ENCODE measurements at regions not wholly inside any gene's neighbourhood (a gene's known extent, or its start where the extent isn't known, plus 50 kb on each side); places are given as distances from the start of the nearest gene placed in this dataset.

GRCh38 chr7:156493942-156494341 is 146.6 kb upstream of the RNF32 start:
- H3K4me1 ChIP-seq (ENCODE audit: insufficient read depth): no peaks in the 10 kb centered on the region
- no peaks in the 10 kb centered on the region for H3K27me3 ChIP-seq
- H3K36me3 ChIP-seq: no peaks in the 10 kb centered on the region
- no peak for DNase-seq
- TF ChIP-seq EP300 (IDR thresholded peaks at IDR 0.05) (no peak), POLR2A (IDR thresholded peaks at IDR 0.05) (no peak), CTCF (IDR thresholded peaks at IDR 0.05) (no peak)
- no peak overlapping the region for H3K27ac ChIP-seq
- H3K9me3 ChIP-seq: no peaks in the 10 kb centered on the region
- WGBS, 3 donors: 73 to 93% (median 88%) methylated on average over 7 of the region's 7 CpGs
- intact Hi-C loops (cut with DNase I): no loop called here
- no peak overlapping the region for H3K4me3 ChIP-seq

GRCh38 chr7:156492170-156492569 is 148.4 kb upstream of the RNF32 start:
- 81 to 93% (median 92%) methylated on average over 9 of the region's 9 CpGs for WGBS, 3 donors
- no peaks in the 10 kb centered on the region for H3K4me1 ChIP-seq (ENCODE audit: insufficient read depth)
- intact Hi-C loops (cut with DNase I): no loop called here
- no peaks in the 10 kb centered on the region for H3K36me3 ChIP-seq
- DNase-seq: no peak
- H3K9me3 ChIP-seq: no peaks in the 10 kb centered on the region
- TF ChIP-seq EP300 (IDR thresholded peaks at IDR 0.05) (no peak), CTCF (IDR thresholded peaks at IDR 0.05) (no peak)
- no peak overlapping the region for H3K4me3 ChIP-seq
- no peaks in the 10 kb centered on the region for H3K27me3 ChIP-seq
- no peak overlapping the region for H3K27ac ChIP-seq

GRCh38 chr7:156491435-156491834 is 149.1 kb upstream of the RNF32 start:
- Histone ChIP-seq H3K4me3 (no peak overlapping the region), H3K27me3 (no peaks in the 10 kb centered on the region), H3K27ac (no peak overlapping the region), H3K9me3 (no peaks in the 10 kb centered on the region), H3K4me1 (ENCODE audit: insufficient read depth) (no peaks in the 10 kb centered on the region), H3K36me3 (no peaks in the 10 kb centered on the region)
- no peak for DNase-seq
- no peak for TF ChIP-seq CTCF (IDR thresholded peaks at IDR 0.05)
- no peak for TF ChIP-seq EP300 (IDR thresholded peaks at IDR 0.05)
- TF ChIP-seq POLR2A (IDR thresholded peaks at IDR 0.05): no peak
- 50 to 55% (median 53%) methylated on average over 5 of the region's 5 CpGs for WGBS, 3 donors
- intact Hi-C loops (cut with DNase I): no loop called here

GRCh38 chr7:156490021-156490800 is 150.4 kb upstream of the RNF32 start:
- WGBS, 3 donors: 87 to 92% (median 89%) methylated on average over 8 of the region's 8 CpGs
- DNase-seq: no peak
- H3K4me1 ChIP-seq (ENCODE audit: insufficient read depth): no peaks in the 10 kb centered on the region
- intact Hi-C loops (cut with DNase I): no loop called here
- H3K36me3 ChIP-seq: no peaks in the 10 kb centered on the region
- TF ChIP-seq EP300 (IDR thresholded peaks at IDR 0.05): no peak
- no peak for TF ChIP-seq POLR2A (IDR thresholded peaks at IDR 0.05)
- no peak for TF ChIP-seq CTCF (IDR thresholded peaks at IDR 0.05)
- H3K4me3 ChIP-seq: no peak overlapping the region
- H3K27ac ChIP-seq: no peak overlapping the region
- H3K9me3 ChIP-seq: no peaks in the 10 kb centered on the region
- H3K27me3 ChIP-seq: no peaks in the 10 kb centered on the region

All from ovary (tissue), 7 donors.